ENCODE measurements at regions not wholly inside any gene's neighbourhood (a gene's known extent, or its start where the extent isn't known, plus 50 kb on each side); places are given as distances from the start of the nearest gene placed in this dataset.

- no peak for TF ChIP-seq ZNF8 (CRISPR knock-in tag; IDR thresholded peaks at IDR 0.05)
- TF ChIP-seq GLIS3 (CRISPR knock-in tag; IDR thresholded peaks at IDR 0.05) = no peak
- TF ChIP-seq ZFP30 (CRISPR knock-in tag; IDR thresholded peaks at IDR 0.05) = no peak
- TF ChIP-seq ZNF565 (CRISPR knock-in tag; conservative IDR thresholded peaks at IDR 0.05; ENCODE audit: low read depth) = no peak
- no peak for TF ChIP-seq ZFP3 (CRISPR knock-in tag; IDR thresholded peaks at IDR 0.05)
- TF ChIP-seq CREB5 (CRISPR knock-in tag; IDR thresholded peaks at IDR 0.05; ENCODE audit: low read depth) = no peak
- TF ChIP-seq PATZ1 (CRISPR knock-in tag; IDR thresholded peaks at IDR 0.05; ENCODE audit: borderline replicate concordance) = no peak
- TF ChIP-seq OSR1 (CRISPR knock-in tag; IDR thresholded peaks at IDR 0.05) = no peak
- no peak for TF ChIP-seq TCF4 (CRISPR knock-in tag; IDR thresholded peaks at IDR 0.05; ENCODE audit: borderline replicate concordance)
Observed at GRCh38 chr6:51514748-51515402, 572.5 kb downstream of the PKHD1 start.

Measured in SK-N-SH treated with all-trans-retinoic acid at 6 μM for 48 hours (cell line).